Heart right ventricle (tissue), 16 donors: ENCODE measurements at regions not wholly inside any gene's neighbourhood (a gene's known extent, or its start where the extent isn't known, plus 50 kb on each side); places are given as distances from the start of the nearest gene placed in this dataset.

Source experiments
- ATAC-seq, 8 donors: fragments of 200-7000 bp; cut with Tn5 transposase; one replicate each; pipeline ENCODE4 v1.9.1; 2020; ENCODE audit warnings: mild to moderate bottlenecking in 8 of 8, moderate library complexity in 8 of 8, moderate number of reproducible peaks in 1 of 8
- DNase-seq, 2 donors: peaks; one replicate each; pipeline ENCODE4 v3.0.0-alpha.2; 2020
- H3K27ac ChIP-seq, 10 donors: fragments of 200-600 bp; sonication (generic) in 2 of 10; one replicate each; pipeline versions ENCODE4 v1.5.0 to v1.8.0; 2020 to 2022; ENCODE audit warnings: mild to moderate bottlenecking in 3 of 10
- H3K27me3 ChIP-seq, 7 donors: fragments of 200-600 bp; one replicate each; pipeline ENCODE4 v1.8.0; 2021 to 2022; ENCODE audit warnings: mild to moderate bottlenecking in 2 of 7
- H3K36me3 ChIP-seq, 9 donors: fragments of 200-600 bp; sonication (generic) in 1 of 9; one replicate each; pipeline versions ENCODE4 v1.5.0 to v1.8.0; 2020 to 2022; ENCODE audit warnings: mild to moderate bottlenecking in 2 of 9
- H3K4me1 ChIP-seq, 9 donors: fragments of 200-600 bp; sonication (generic) in 1 of 9; one replicate each; pipeline versions ENCODE4 v1.5.0 to v1.8.0; 2020 to 2022; ENCODE audit warnings: mild to moderate bottlenecking in 4 of 9
- H3K4me3 ChIP-seq, 10 donors: fragments of 200-600 bp; sonication (generic) in 2 of 10; one replicate each; pipeline versions ENCODE4 v1.5.0 to v1.8.0; 2020 to 2022; ENCODE audit warnings: mild to moderate bottlenecking in 7 of 10, moderate library complexity in 2 of 10
- H3K9me3 ChIP-seq, 11 donors: fragments of 200-600 bp in 10 of 11; sonication (generic) in 2 of 11; one replicate each; pipeline versions ENCODE4 v1.5.0 to v1.8.0; 2013 to 2022; ENCODE audit warnings: mild to moderate bottlenecking in 2 of 11, control low read depth in 1 of 11, moderate library complexity in 1 of 11
- CTCF ChIP-seq, 9 donors: fragments of 200-600 bp; sonication (generic) in 2 of 9; IDR thresholded peaks; one replicate each; pipeline versions ENCODE4 v1.5.0 to v1.8.0; 2021 to 2022; ENCODE audit warnings: antibody characterized with exemption in 9 of 9, mild to moderate bottlenecking in 5 of 9, moderate library complexity in 1 of 9
- WGBS, 2 donors: extraction: QIAGEN DNeasy Blood & Tissue Kit; methylation state at CpG; one replicate each; pipeline ENCODE4 v1.1.7; 2013; ENCODE audit warnings: inconsistent platforms in 1 of 2; 5-methylcytosine and 5-hydroxymethylcytosine counted together
- intact Hi-C, 10 donors: fragments of 100-400 bp; cut with DNase I; formaldehyde crosslinking; loops; one replicate each; pipeline versions ENCODE4 v1.11.1 to v1.14.2; 2022
- donor health status: Arrhythmogenic right ventricular cardiomyopathy.
- donor health status: ischemic (EF 13 %, LVEDD 7.1; RV severe dilation, severe dysfunction).
- donor health status: healthy with polysubstance abuse.
- donor health status: DM: no; HTN: yes; CAD: no.
- donor health status: DM: no; HTN: no; CAD: no.
- donor health status: ischemic (EF 25% LVEDD 6.9; RV normal size, moderate dysfunction).
- donor health status: ischemic (EF 25% LVEDD 5.7; RV mildly dilated, moderate dysfunction).
- donor health status: healthy.
- donor health status: DM: yes; HTN: yes; CAD: no.
- donor health status: Ischemic cardiomyopathy.
- donor health status: ischemic (EF 35%, LVEDD 5.7; RV mildly dilated, moderate dysfunction).
- donor health status: nonischemic (EF 11% LVEDD 7.7; RV severe dilation, severe dysfunction).
- donor health status: DM: yes; HTN: yes; CAD: no.
- donor health status: PGD.
- donor health status: ischemic (EF 29% LVEDD 5.4; RV normal size, mild dysfunction).
- donor health status: nonischemic (EF 23%, LVEDD 6.1; RV moderate dilation, normal function).

DNA sequence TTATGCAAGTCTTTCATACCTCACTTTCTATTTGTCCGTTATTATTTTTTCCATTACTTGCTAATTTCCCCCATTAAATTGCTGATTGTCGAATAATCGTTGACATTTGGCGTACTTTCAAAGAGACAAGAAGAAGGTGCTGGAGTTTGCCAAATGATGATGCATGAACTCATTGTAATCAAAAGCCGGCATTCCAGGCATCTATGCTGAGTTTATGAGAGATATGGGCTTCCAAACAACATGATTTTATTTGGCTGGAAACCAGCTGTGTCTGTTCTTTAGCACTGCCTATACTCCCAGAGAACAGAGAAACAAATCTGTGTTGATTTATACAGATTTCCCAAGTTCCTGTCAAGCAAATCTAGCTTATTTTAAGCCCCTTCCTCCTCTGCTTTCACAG, 80.8 kb upstream of the RPS6KA3 start:
- Histone ChIP-seq H3K27ac (no peak overlapping the region), H3K4me1 (peaks cover 0 to 7% (median 0%) of the 10 kb centered on the region in 9 donors), H3K9me3 (peaks cover 0 to 10% (median 0%) of the 10 kb centered on the region in 11 donors), H3K27me3 (no peaks in the 10 kb centered on the region), H3K4me3 (no peak overlapping the region), H3K36me3 (no peaks in the 10 kb centered on the region)
- ATAC-seq (no peak), DNase-seq (no peak)
- 30 to 33% methylated on average over 5 of the region's 5 CpGs for WGBS, 2 donors
- intact Hi-C loops, result no loop called here
- TF ChIP-seq CTCF (IDR thresholded peaks at IDR 0.05), result no peak

- Histone ChIP-seq H3K4me3 (no peak overlapping the region), H3K36me3 (no peaks in the 10 kb centered on the region), H3K27ac (no peak overlapping the region), H3K4me1 (no peaks in the 10 kb centered on the region), H3K27me3 (peaks cover 0 to 22% (median 0%) of the 10 kb centered on the region in 7 donors), H3K9me3 (no peaks in the 10 kb centered on the region)
- 20 to 45% methylated on average over 1 of the region's 1 CpG for WGBS, 2 donors
- TF ChIP-seq CTCF (IDR thresholded peaks at IDR 0.05), result no peak
- no peak for ATAC-seq
- intact Hi-C loops, result no loop called here
- no peak for DNase-seq
Measured at GRCh38 chrX:20333672-20334071, 67.0 kb upstream of the RPS6KA3 start.

GRCh38 chrX:20330545-20330944, 63.8 kb upstream of the RPS6KA3 start:
- Histone ChIP-seq H3K4me1 (no peaks in the 10 kb centered on the region), H3K27me3 (peaks cover 0 to 22% (median 0%) of the 10 kb centered on the region in 7 donors), H3K36me3 (no peaks in the 10 kb centered on the region), H3K27ac (no peak overlapping the region), H3K4me3 (no peak overlapping the region), H3K9me3 (no peaks in the 10 kb centered on the region)
- no peak for ATAC-seq
- DNase-seq, result no peak
- no peak for TF ChIP-seq CTCF (IDR thresholded peaks at IDR 0.05)
- intact Hi-C loops, result no loop called here
- 86 to 89% methylated on average over 2 of the region's 2 CpGs for WGBS, 2 donors

DNA sequence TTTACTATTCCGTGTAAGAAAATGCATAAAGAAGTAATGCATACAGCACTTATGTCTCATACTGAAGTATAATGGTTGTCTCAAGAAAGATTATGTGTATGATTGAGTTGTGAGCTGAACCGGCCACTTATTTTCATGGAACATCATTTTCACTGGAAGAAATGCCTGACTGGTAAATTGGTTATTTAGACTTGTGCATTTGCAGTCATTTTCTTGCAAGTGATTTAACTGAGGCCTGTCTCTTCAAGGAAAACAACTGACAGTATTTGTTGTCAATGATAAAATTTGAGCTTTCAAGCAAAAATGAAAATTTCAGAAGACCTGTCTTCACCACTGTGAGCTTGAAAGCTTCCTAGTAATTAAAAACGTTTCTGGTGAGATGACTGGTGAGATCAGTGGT, 62.7 kb upstream of the RPS6KA3 start:
- ATAC-seq (no peak), DNase-seq (no peak)
- no peaks in the 10 kb centered on the region for H3K4me1 ChIP-seq
- no peak for TF ChIP-seq CTCF (IDR thresholded peaks at IDR 0.05)
- H3K27me3 ChIP-seq, result peaks cover 0 to 26% (median 0%) of the 10 kb centered on the region in 7 donors
- intact Hi-C loops, result no loop called here
- H3K9me3 ChIP-seq, result no peaks in the 10 kb centered on the region
- H3K4me3 ChIP-seq, result no peak overlapping the region
- H3K27ac ChIP-seq, result no peak overlapping the region
- no peaks in the 10 kb centered on the region for H3K36me3 ChIP-seq
- 79 to 89% methylated on average over 3 of the region's 3 CpGs for WGBS, 2 donors
